ENCODE measurements at regions not wholly inside any gene's neighbourhood (a gene's known extent, or its start where the extent isn't known, plus 50 kb on each side); places are given as distances from the start of the nearest gene placed in this dataset.

- TF ChIP-seq CTCF (IDR thresholded peaks at IDR 0.05 in 8 of 11, conservative IDR thresholded peaks at IDR 0.05 in 3 of 11) = no peak
- no peak for TF ChIP-seq POLR2AphosphoS5 (IDR thresholded peaks at IDR 0.05)
- TF ChIP-seq POLR2A (IDR thresholded peaks at IDR 0.05) = no peak
- no peaks in the 10 kb centered on the region for H3K36me3 ChIP-seq
- no peak for DNase-seq
- intact Hi-C loops (cut with DNase I; ENCODE audit: low total_unique reads) = no loop called here
- peaks cover 13 to 85% (median 45%) of the 10 kb centered on the region in 6 donors for H3K4me1 ChIP-seq
- peak overlapping the region in 3 of 8 donors; percentile 7 to 25 (median 13) for H3K27ac ChIP-seq
- no peak overlapping the region for H3K4me3 ChIP-seq
- peaks cover 0 to 43% (median 0%) of the 10 kb centered on the region in 7 donors for H3K27me3 ChIP-seq (replicated peaks in 1 of 7)
- H3K9me3 ChIP-seq = no peaks in the 10 kb centered on the region
- 42 to 50% (median 44%) methylated on average over 5 of the region's 5 CpGs for WGBS, 5 donors
Observed at GRCh38 chr5:124655921-124656511, 90.4 kb downstream of the ZNF608 start.

GRCh38 chr5:124655251-124655917 lies 91.1 kb downstream of the ZNF608 start:
- Histone ChIP-seq H3K27me3 (replicated peaks in 1 of 7) (peaks cover 0 to 50% (median 0%) of the 10 kb centered on the region in 7 donors), H3K4me1 (peaks cover 19 to 86% (median 51%) of the 10 kb centered on the region in 6 donors), H3K27ac (peak overlapping the region in 1 of 8 donors; percentile 25), H3K9me3 (no peaks in the 10 kb centered on the region), H3K4me3 (no peak overlapping the region), H3K36me3 (no peaks in the 10 kb centered on the region)
- intact Hi-C loops (cut with DNase I; ENCODE audit: low total_unique reads) = no loop called here
- WGBS, 5 donors = 56 to 69% (median 58%) methylated on average over 8 of the region's 8 CpGs
- DNase-seq = no peak
- TF ChIP-seq POLR2A (IDR thresholded peaks at IDR 0.05) (no peak), POLR2AphosphoS5 (IDR thresholded peaks at IDR 0.05) (no peak), CTCF (IDR thresholded peaks at IDR 0.05 in 8 of 11, conservative IDR thresholded peaks at IDR 0.05 in 3 of 11) (no peak)

- H3K4me1 ChIP-seq = peaks cover 22 to 86% (median 55%) of the 10 kb centered on the region in 6 donors
- TF ChIP-seq POLR2AphosphoS5 (IDR thresholded peaks at IDR 0.05) (no peak), POLR2A (IDR thresholded peaks at IDR 0.05) (no peak), CTCF (IDR thresholded peaks at IDR 0.05 in 8 of 11, conservative IDR thresholded peaks at IDR 0.05 in 3 of 11) (no peak)
- intact Hi-C loops (cut with DNase I; ENCODE audit: low total_unique reads) = no loop called here
Observed at GRCh38 chr5:124654418-124654817, 92.0 kb downstream of the ZNF608 start.

GRCh38 chr5:124653666-124654065 lies 92.8 kb downstream of the ZNF608 start:
- WGBS, 5 donors = 68 to 98% (median 85%) methylated on average over 3 of the region's 3 CpGs
- Histone ChIP-seq H3K27ac (no peak overlapping the region), H3K4me3 (no peak overlapping the region), H3K36me3 (no peaks in the 10 kb centered on the region), H3K4me1 (peaks cover 29 to 86% (median 55%) of the 10 kb centered on the region in 6 donors), H3K27me3 (replicated peaks in 1 of 7) (peaks cover 0 to 54% (median 0%) of the 10 kb centered on the region in 7 donors), H3K9me3 (no peaks in the 10 kb centered on the region)
- intact Hi-C loops (cut with DNase I; ENCODE audit: low total_unique reads) = no loop called here
- DNase-seq = no peak
- TF ChIP-seq CTCF (IDR thresholded peaks at IDR 0.05 in 8 of 11, conservative IDR thresholded peaks at IDR 0.05 in 3 of 11) (no peak), POLR2AphosphoS5 (IDR thresholded peaks at IDR 0.05) (no peak), POLR2A (IDR thresholded peaks at IDR 0.05) (no peak)

More at GRCh38 chr5:124654418-124654817, 92.0 kb downstream of the ZNF608 start:
- 89 to 97% (median 91%) methylated on average over 5 of the region's 5 CpGs for WGBS, 5 donors
- Histone ChIP-seq H3K9me3 (no peaks in the 10 kb centered on the region), H3K27me3 (replicated peaks in 1 of 7) (peaks cover 0 to 52% (median 0%) of the 10 kb centered on the region in 7 donors), H3K36me3 (no peaks in the 10 kb centered on the region), H3K27ac (no peak overlapping the region), H3K4me3 (no peak overlapping the region)
- DNase-seq = no peak

Data from spleen (tissue), 11 donors.